ENCODE measurements at regions not wholly inside any gene's neighbourhood (a gene's known extent, or its start where the extent isn't known, plus 50 kb on each side); places are given as distances from the start of the nearest gene placed in this dataset.
A peak's percentile ranks its signal among the peaks of the same experiment; 100 is the strongest.

GRCh38 chr9:80222466-80223169, 650.9 kb downstream of the TLE4 start:
- no peak for DNase-seq (ENCODE audit: low spot score)

- DNase-seq (ENCODE audit: low spot score) = no peak
Measured at GRCh38 chr9:80218328-80218727, 646.6 kb downstream of the TLE4 start.

- no peak for DNase-seq (ENCODE audit: low spot score)
Measured at GRCh38 chr9:80213613-80214012, 641.8 kb downstream of the TLE4 start.

- DNase-seq (ENCODE audit: low spot score) = no peak
Measured at GRCh38 chr9:80208696-80209095, 636.9 kb downstream of the TLE4 start.

- DNase-seq (ENCODE audit: low spot score) = no peak
Measured at GRCh38 chr9:80204054-80204453, 632.3 kb downstream of the TLE4 start.

GRCh38 chr9:80197661-80198060, 625.9 kb downstream of the TLE4 start:
- DNase-seq (ENCODE audit: low spot score) = no peak

- DNase-seq (ENCODE audit: low spot score) = peak; percentile 4
Measured at GRCh38 chr9:80191108-80191507, 619.3 kb downstream of the TLE4 start.

- no peak for DNase-seq (ENCODE audit: low spot score)
Measured at GRCh38 chr9:80188579-80188978, 616.8 kb downstream of the TLE4 start.

GRCh38 chr9:80185112-80185738, 613.5 kb downstream of the TLE4 start:
- no peak for DNase-seq (ENCODE audit: low spot score)

- DNase-seq (ENCODE audit: low spot score) = peak; percentile 6
Measured at GRCh38 chr9:80177949-80178480, 606.2 kb downstream of the TLE4 start.

GRCh38 chr9:80175286-80176150, 603.8 kb downstream of the TLE4 start:
- peak; percentile 18 for DNase-seq (ENCODE audit: low spot score)

GRCh38 chr9:80163889-80164288, 592.1 kb downstream of the TLE4 start:
- no peak for DNase-seq (ENCODE audit: low spot score)

GRCh38 chr9:80158554-80159170, 586.9 kb downstream of the TLE4 start:
- DNase-seq (ENCODE audit: low spot score) = no peak

GRCh38 chr9:80158131-80158530, 586.4 kb downstream of the TLE4 start:
- no peak for DNase-seq (ENCODE audit: low spot score)

- DNase-seq (ENCODE audit: low spot score) = peak; percentile 5
Measured at GRCh38 chr9:80157561-80157983, 585.8 kb downstream of the TLE4 start.

GRCh38 chr9:80156756-80157472, 585.1 kb downstream of the TLE4 start:
- no peak for DNase-seq (ENCODE audit: low spot score)

GRCh38 chr9:80156262-80156661, 584.5 kb downstream of the TLE4 start:
- DNase-seq (ENCODE audit: low spot score) = no peak

- no peak for DNase-seq (ENCODE audit: low spot score)
Measured at GRCh38 chr9:80147866-80148265, 576.1 kb downstream of the TLE4 start.

GRCh38 chr9:80146466-80146865, 574.7 kb downstream of the TLE4 start:
- DNase-seq (ENCODE audit: low spot score) = peak; percentile 11

- DNase-seq (ENCODE audit: low spot score) = no peak
Measured at GRCh38 chr9:80144856-80145255, 573.1 kb downstream of the TLE4 start.

GRCh38 chr9:80144406-80144805, 572.6 kb downstream of the TLE4 start:
- DNase-seq (ENCODE audit: low spot score) = no peak

Measured in AG08395 (cell line).